ENCODE measurements at regions not wholly inside any gene's neighbourhood (a gene's known extent, or its start where the extent isn't known, plus 50 kb on each side); places are given as distances from the start of the nearest gene placed in this dataset.

GRCh38 chr1:60129911-60130310 is 56.3 kb upstream of the C1orf87 start:
- intact Hi-C loops (cut with micrococcal nuclease), result no loop called here
- Histone ChIP-seq H3K79me2 (ENCODE audit: insufficient read depth, low read length) (no peaks in the 10 kb centered on the region), H3K4me1 (ENCODE audit: control insufficient read depth in 1 of 2, insufficient read depth in 2 of 2, low read length in 2 of 2) (peaks cover 4 to 8% of the 10 kb centered on the region in 2 donors), H3K4me3 (replicated peaks in 1 of 3; ENCODE audit: low read depth in 2 of 3, low read length in 3 of 3) (no peak overlapping the region), H3K27ac (ENCODE audit: low read depth in 1 of 2, low read length in 2 of 2) (no peak overlapping the region), H3K27me3 (ENCODE audit: control insufficient read depth in 2 of 2, insufficient read depth in 2 of 2, low read length in 2 of 2) (no peaks in the 10 kb centered on the region), H3K36me3 (replicated peaks in 1 of 2; ENCODE audit: control insufficient read depth in 1 of 2, insufficient read depth in 2 of 2, low read length in 2 of 2) (no peaks in the 10 kb centered on the region), H3K9ac (ENCODE audit: insufficient read depth, low read length, poor library complexity, severe bottlenecking) (no peak overlapping the region), H3K4me2 (replicated peaks; ENCODE audit: extremely low read depth, low read length, poor library complexity, severe bottlenecking) (no peak overlapping the region), H2AFZ (ENCODE audit: insufficient read depth, low read depth, low read length, poor library complexity, severe bottlenecking) (no peak overlapping the region), H3K9me3 (replicated peaks in 1 of 2; ENCODE audit: control insufficient read depth in 1 of 2, insufficient read depth in 1 of 2, low read length in 2 of 2) (no peaks in the 10 kb centered on the region), H4K20me1 (ENCODE audit: insufficient read depth, low read length) (no peaks in the 10 kb centered on the region)
- H3K4me3 Mint-ChIP-seq, result no peak overlapping the region
- WGBS (ENCODE audit: insufficient coverage), result 59% methylated on average over 2 of the region's 4 CpGs
- no peaks in the 10 kb centered on the region for H3K9me3 Mint-ChIP-seq
- no peak overlapping the region for H3K27ac Mint-ChIP-seq
- H3K36me3 Mint-ChIP-seq, result no peaks in the 10 kb centered on the region
- TF ChIP-seq CTCF (IDR thresholded peaks at IDR 0.05), result no peak
- H3K27me3 Mint-ChIP-seq (ENCODE audit: low read depth in 3 of 3), result no peaks in the 10 kb centered on the region
- DNase-seq, result no peak
- H3K4me1 Mint-ChIP-seq, result peaks cover 13% of the 10 kb centered on the region

- Histone ChIP-seq H3K4me1 (ENCODE audit: control insufficient read depth in 1 of 2, insufficient read depth in 2 of 2, low read length in 2 of 2) (no peaks in the 10 kb centered on the region), H2AFZ (ENCODE audit: insufficient read depth, low read depth, low read length, poor library complexity, severe bottlenecking) (no peak overlapping the region), H4K20me1 (ENCODE audit: insufficient read depth, low read length) (no peaks in the 10 kb centered on the region), H3K27ac (ENCODE audit: low read depth in 1 of 2, low read length in 2 of 2) (no peak overlapping the region), H3K9ac (ENCODE audit: insufficient read depth, low read length, poor library complexity, severe bottlenecking) (no peak overlapping the region), H3K4me2 (replicated peaks; ENCODE audit: extremely low read depth, low read length, poor library complexity, severe bottlenecking) (no peak overlapping the region), H3K79me2 (ENCODE audit: insufficient read depth, low read length) (no peaks in the 10 kb centered on the region), H3K4me3 (replicated peaks in 1 of 3; ENCODE audit: low read depth in 2 of 3, low read length in 3 of 3) (no peak overlapping the region), H3K36me3 (replicated peaks in 1 of 2; ENCODE audit: control insufficient read depth in 1 of 2, insufficient read depth in 2 of 2, low read length in 2 of 2) (no peaks in the 10 kb centered on the region), H3K27me3 (ENCODE audit: control insufficient read depth in 2 of 2, insufficient read depth in 2 of 2, low read length in 2 of 2) (no peaks in the 10 kb centered on the region), H3K9me3 (replicated peaks in 1 of 2; ENCODE audit: control insufficient read depth in 1 of 2, insufficient read depth in 1 of 2, low read length in 2 of 2) (no peaks in the 10 kb centered on the region)
- Mint-ChIP-seq H3K4me1 (peaks cover 2% of the 10 kb centered on the region), H3K27ac (no peak overlapping the region), H3K4me3 (no peak overlapping the region), H3K27me3 (ENCODE audit: low read depth in 3 of 3) (no peaks in the 10 kb centered on the region), H3K9me3 (peaks cover 0 to 5% (median 0%) of the 10 kb centered on the region in 7 donors), H3K36me3 (no peaks in the 10 kb centered on the region)
- no CpG with 5 or more reads among the region's 3 CpGs for WGBS (ENCODE audit: insufficient coverage)
- intact Hi-C loops (cut with micrococcal nuclease), result no loop called here
- TF ChIP-seq CTCF (IDR thresholded peaks at IDR 0.05), result no peak
- DNase-seq, result no peak
Observed at GRCh38 chr1:60126723-60127122, 53.2 kb upstream of the C1orf87 start.
